ENCODE measurements at regions not wholly inside any gene's neighbourhood (a gene's known extent, or its start where the extent isn't known, plus 50 kb on each side); places are given as distances from the start of the nearest gene placed in this dataset.

DNA sequence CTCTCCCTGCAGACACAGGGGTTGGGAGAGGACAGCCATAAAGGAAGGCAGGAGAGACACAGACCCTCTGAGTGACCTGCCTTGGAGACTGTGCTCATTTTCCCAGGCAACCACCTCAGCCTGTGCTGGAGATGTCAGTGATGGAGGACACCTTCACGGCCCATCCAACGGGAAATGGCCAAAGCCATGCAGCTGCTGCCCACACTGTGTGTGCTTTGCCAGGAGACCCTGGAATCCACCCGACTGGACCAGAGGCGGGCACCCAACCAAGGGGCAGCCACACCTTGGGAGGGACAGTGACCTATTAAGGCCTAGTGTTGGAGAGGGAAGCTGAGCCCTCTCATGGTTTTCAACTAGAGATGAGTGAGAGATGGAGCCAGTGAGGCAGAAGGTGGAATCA is 192.5 kb downstream of the SMAD2 start:
- WGBS, 3 donors = 80 to 94% (median 88%) methylated on average over 4 of the region's 4 CpGs
- peaks cover 0 to 13% (median 11%) of the 10 kb centered on the region in 3 donors for H3K27me3 ChIP-seq (ENCODE audit: insufficient read depth in 3 of 3, low read length in 2 of 3)

DNA sequence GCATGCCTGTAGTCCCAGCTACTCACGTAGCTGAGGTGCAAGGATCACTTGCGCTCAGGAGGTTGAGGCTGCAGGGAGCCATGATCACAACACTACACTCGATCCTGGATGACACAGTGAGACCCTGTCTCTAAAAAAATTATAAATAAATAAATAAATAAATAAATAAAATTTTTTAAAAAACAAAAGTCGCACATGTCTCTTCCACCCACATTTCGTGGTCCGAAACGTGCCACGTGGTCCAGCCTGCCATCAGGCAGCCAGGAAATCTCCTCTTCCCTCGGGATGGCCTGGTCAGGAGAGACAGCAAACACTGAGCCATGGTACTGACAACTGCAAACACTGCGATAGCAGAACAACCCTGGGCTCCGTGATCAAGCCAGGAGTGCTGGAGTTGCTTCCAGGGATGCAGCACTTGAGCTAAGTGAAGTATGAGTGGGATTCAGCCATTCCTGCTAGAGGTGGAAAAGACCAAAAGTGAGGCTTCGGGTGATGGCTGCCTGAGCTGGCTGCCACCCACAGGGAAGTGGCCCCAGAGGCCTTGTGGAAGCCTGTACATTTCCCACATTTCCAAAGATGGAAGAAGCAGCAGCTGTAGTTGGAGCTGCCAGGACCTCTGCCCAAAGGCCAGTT is 193.1 kb downstream of the SMAD2 start:
- Histone ChIP-seq H3K4me3 (no peak overlapping the region), H3K27ac (no peak overlapping the region), H3K36me3 (ENCODE audit: insufficient read depth in 1 of 2, low read depth in 1 of 2) (no peaks in the 10 kb centered on the region), H3K4me1 (no peaks in the 10 kb centered on the region), H3K9me3 (no peaks in the 10 kb centered on the region), H3K27me3 (ENCODE audit: insufficient read depth in 3 of 3, low read length in 2 of 3) (peaks cover 0 to 18% (median 11%) of the 10 kb centered on the region in 3 donors)
- intact Hi-C loops (cut with DNase I) = no loop called here
- TF ChIP-seq, protein P1, sequence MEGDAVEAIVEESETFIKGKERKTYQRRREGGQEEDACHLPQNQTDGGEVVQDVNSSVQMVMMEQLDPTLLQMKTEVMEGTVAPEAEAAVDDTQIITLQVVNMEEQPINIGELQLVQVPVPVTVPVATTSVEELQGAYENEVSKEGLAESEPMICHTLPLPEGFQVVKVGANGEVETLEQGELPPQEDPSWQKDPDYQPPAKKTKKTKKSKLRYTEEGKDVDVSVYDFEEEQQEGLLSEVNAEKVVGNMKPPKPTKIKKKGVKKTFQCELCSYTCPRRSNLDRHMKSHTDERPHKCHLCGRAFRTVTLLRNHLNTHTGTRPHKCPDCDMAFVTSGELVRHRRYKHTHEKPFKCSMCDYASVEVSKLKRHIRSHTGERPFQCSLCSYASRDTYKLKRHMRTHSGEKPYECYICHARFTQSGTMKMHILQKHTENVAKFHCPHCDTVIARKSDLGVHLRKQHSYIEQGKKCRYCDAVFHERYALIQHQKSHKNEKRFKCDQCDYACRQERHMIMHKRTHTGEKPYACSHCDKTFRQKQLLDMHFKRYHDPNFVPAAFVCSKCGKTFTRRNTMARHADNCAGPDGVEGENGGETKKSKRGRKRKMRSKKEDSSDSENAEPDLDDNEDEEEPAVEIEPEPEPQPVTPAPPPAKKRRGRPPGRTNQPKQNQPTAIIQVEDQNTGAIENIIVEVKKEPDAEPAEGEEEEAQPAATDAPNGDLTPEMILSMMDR (IDR thresholded peaks at IDR 0.05) = no peak
- no peak for DNase-seq
- WGBS, 3 donors = 84 to 87% (median 85%) methylated on average over 12 of the region's 12 CpGs
- ATAC-seq = no peak

More for the DNA sequence above, 192.5 kb downstream of the SMAD2 start:
- H3K36me3 ChIP-seq (ENCODE audit: insufficient read depth in 1 of 2, low read depth in 1 of 2) = no peaks in the 10 kb centered on the region
- H3K27ac ChIP-seq = no peak overlapping the region
- ATAC-seq (no peak), DNase-seq (no peak)
- no peaks in the 10 kb centered on the region for H3K9me3 ChIP-seq
- no peak overlapping the region for H3K4me3 ChIP-seq
- H3K4me1 ChIP-seq = no peaks in the 10 kb centered on the region
- TF ChIP-seq, protein P1 (IDR thresholded peaks at IDR 0.05) = no peak
- intact Hi-C loops (cut with DNase I) = no loop called here

DNA sequence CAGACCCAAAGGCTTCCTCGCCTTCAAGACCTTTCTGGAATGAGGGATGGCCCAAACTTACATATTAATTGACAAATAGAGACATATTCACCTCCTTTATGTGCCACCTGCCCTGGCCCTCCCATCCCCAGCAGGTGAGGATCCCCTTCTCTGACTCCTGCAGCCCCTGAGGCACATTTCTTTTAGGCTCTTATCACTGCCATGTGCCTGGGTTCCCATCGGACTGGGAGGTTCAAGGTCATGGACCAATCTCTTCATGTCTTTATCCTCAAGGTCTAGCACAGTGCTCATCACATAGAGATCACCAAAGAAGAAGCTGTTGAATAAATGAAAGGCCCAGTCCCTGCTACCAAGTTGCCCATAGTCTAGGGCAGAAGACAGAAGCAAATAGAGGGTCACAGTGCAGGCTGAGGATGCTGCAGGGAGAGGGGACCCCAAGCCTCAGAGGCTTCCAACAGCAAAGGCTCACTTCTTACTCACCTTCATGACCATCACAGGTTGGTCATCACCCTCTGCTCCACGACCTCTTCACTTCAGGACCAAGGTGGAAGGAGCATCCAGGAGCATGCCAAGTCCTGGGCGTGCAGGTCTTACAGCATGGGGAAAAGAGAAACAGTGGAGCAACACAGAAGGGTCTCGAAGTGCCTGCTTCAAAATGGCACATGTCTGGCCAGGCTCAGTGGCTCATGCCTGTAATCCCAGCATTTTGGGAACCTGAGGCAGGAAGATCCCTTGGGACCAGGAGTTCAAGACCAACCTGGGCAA is 193.9 kb downstream of the SMAD2 start:
- no peaks in the 10 kb centered on the region for H3K4me1 ChIP-seq
- TF ChIP-seq, protein P1 (IDR thresholded peaks at IDR 0.05) = no peak
- DNase-seq = no peak
- no peak overlapping the region for H3K4me3 ChIP-seq
- H3K36me3 ChIP-seq (ENCODE audit: insufficient read depth in 1 of 2, low read depth in 1 of 2) = no peaks in the 10 kb centered on the region
- no peak for ATAC-seq
- peaks cover 0 to 21% (median 11%) of the 10 kb centered on the region in 3 donors for H3K27me3 ChIP-seq (ENCODE audit: insufficient read depth in 3 of 3, low read length in 2 of 3)
- H3K9me3 ChIP-seq = no peaks in the 10 kb centered on the region
- intact Hi-C loops (cut with DNase I) = no loop called here
- H3K27ac ChIP-seq = no peak overlapping the region
- WGBS, 3 donors = 61 to 80% (median 72%) methylated on average over 5 of the region's 5 CpGs

DNA sequence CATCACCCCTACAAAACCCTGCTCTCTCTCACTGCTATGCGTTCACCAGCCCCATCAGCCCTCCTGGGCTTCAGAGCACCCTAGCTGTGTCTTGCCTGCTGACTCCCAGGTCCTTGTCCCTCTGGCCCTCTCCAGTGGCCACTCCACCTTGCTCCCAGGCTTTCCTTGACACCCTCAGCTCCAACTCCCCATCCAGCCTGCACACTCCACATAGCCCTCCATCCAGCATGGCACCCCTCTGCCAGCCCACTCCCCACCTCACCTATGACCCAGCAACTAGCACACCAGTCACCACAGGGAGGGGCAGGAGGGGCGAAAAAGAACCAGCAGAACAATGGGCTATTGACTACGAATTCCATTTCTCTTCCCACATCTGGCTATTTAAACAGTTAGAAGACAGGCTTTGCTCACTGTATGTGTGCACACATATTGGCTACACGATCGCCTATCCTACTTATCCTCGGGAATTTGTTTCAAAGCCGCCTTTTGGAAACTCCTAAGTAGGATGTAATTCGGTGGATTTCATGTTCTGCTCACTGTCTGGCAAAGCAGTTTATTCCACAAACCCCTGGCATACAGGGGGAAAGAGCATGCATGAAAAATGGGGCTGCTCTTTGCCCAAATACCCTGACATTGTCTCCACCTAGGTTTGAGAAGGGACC is 195.3 kb downstream of the SMAD2 start:
- intact Hi-C loops (cut with DNase I) = no loop called here
- Histone ChIP-seq H3K27ac (no peak overlapping the region), H3K4me1 (no peaks in the 10 kb centered on the region), H3K9me3 (no peaks in the 10 kb centered on the region), H3K27me3 (ENCODE audit: insufficient read depth in 3 of 3, low read length in 2 of 3) (peaks cover 0 to 25% (median 11%) of the 10 kb centered on the region in 3 donors), H3K36me3 (ENCODE audit: insufficient read depth in 1 of 2, low read depth in 1 of 2) (no peaks in the 10 kb centered on the region), H3K4me3 (no peak overlapping the region)
- whole genome bisulfite sequencing, 3 donors = 44 to 61% (median 56%) methylated on average over 8 of the region's 8 CpGs
- TF ChIP-seq, protein P1 (IDR thresholded peaks at IDR 0.05) = no peak
- ATAC-seq = no peak
- no peak for DNase-seq

Data from psoas muscle (tissue), 7 donors.